OCI-LY7 (cell line): ENCODE measurements at regions not wholly inside any gene's neighbourhood (a gene's known extent, or its start where the extent isn't known, plus 50 kb on each side); places are given as distances from the start of the nearest gene placed in this dataset.

Source experiments
- BruUV-seq: library from RNA; stranded (reverse); fragments of 400-500 nt; replicated peaks from 2 replicates; lab custom pipeline; 2021; lab: Mats Ljungman, UMichigan
- CTCF ChIA-PET: fragments of 300-600 bp; sonication (Branson Sonifier 250); formaldehyde crosslinking; loops from one replicate; lab custom pipeline; 2022; ENCODE audit warnings: antibody characterized with exemption; ENCODE audit not compliant: unreplicated experiment; lab: Charles Lee
- POLR2A ChIA-PET: fragments of 300-600 bp; sonication (Branson Sonifier 250); formaldehyde crosslinking; loops from one replicate; lab custom pipeline; 2022; ENCODE audit warnings: antibody characterized with exemption; lab: Charles Lee
- DNase-seq: peaks from one replicate; pipeline ENCODE4 v3.0.0-alpha.2; 2015; ENCODE audit warnings: low spot score
- H2AFZ ChIP-seq: fragments of 200-600 bp; sonication (generic), shearing (Covaris generic); 2 replicates; pipeline ENCODE4 v1.6.1; 2014; ENCODE audit warnings: mild to moderate bottlenecking, antibody characterized with exemption, low read length, moderate library complexity
- H3K27ac ChIP-seq: fragments of 200-600 bp; sonication (generic); 2 replicates; pipeline ENCODE4 v1.5.1; 2014; ENCODE audit warnings: mixed run types, low read depth, mild to moderate bottlenecking, moderate library complexity, low read length, inconsistent platforms; ENCODE audit not compliant: poor library complexity, severe bottlenecking
- H3K36me3 ChIP-seq: fragments of 200-600 bp; sonication (generic); 2 replicates; pipeline ENCODE4 v1.6.1; 2014; ENCODE audit warnings: mild to moderate bottlenecking, antibody characterized with exemption, low read length, moderate library complexity, mixed read lengths; ENCODE audit not compliant: insufficient read depth
- H3K4me1 ChIP-seq: fragments of 200-600 bp; sonication (generic); 2 replicates; pipeline ENCODE4 v1.5.1; 2014; ENCODE audit warnings: mild to moderate bottlenecking, low read length; ENCODE audit not compliant: insufficient read depth, poor library complexity, severe bottlenecking
- H3K4me2 ChIP-seq: fragments of 200-600 bp; sonication (generic); 2 replicates; pipeline ENCODE4 v1.6.1; 2014; ENCODE audit warnings: mild to moderate bottlenecking, low read length
- H3K4me3 ChIP-seq: fragments of 200-600 bp; sonication (generic); 2 replicates; pipeline ENCODE4 v1.5.1; 2014; ENCODE audit warnings: mild to moderate bottlenecking, low read depth, low read length; ENCODE audit not compliant: poor library complexity, severe bottlenecking
- H3K79me2 ChIP-seq: fragments of 200-600 bp; sonication (generic); 2 replicates; pipeline ENCODE4 v1.6.1; 2016; ENCODE audit warnings: low read depth, mild to moderate bottlenecking, low read length, moderate library complexity, mixed read lengths; ENCODE audit not compliant: insufficient read depth
- H3K9me2 ChIP-seq: fragments of 200-600 bp; sonication (generic); 2 replicates; pipeline ENCODE4 v1.6.1; 2016; ENCODE audit warnings: mild to moderate bottlenecking, low read length, mixed read lengths; ENCODE audit not compliant: insufficient read depth
- H3K9me3 ChIP-seq: fragments of 200-600 bp; sonication (generic); 2 replicates; pipeline ENCODE4 v1.6.1; 2014; ENCODE audit warnings: mild to moderate bottlenecking, mixed run types, low read length, mixed read lengths
- H4K20me1 ChIP-seq: fragments of 200-600 bp; sonication (generic); 2 replicates; pipeline ENCODE4 v1.6.1; 2014; ENCODE audit warnings: mild to moderate bottlenecking, antibody characterized with exemption, low read length, moderate library complexity, mixed read lengths; ENCODE audit not compliant: insufficient read depth
- EZH2phosphoT487 ChIP-seq: fragments of 200-600 bp; sonication (generic); IDR thresholded peaks from 2 replicates; pipeline ENCODE4 v1.6.1; 2018; ENCODE audit warnings: low read depth, borderline replicate concordance, mild to moderate bottlenecking, mixed run types, antibody characterized with exemption, low read length, moderate library complexity, mixed read lengths
- intact Hi-C: fragments of 100-400 bp; cut with micrococcal nuclease; formaldehyde crosslinking; loops from one replicate; pipeline ENCODE4 v1.10.0; 2022; ENCODE audit not compliant: unreplicated experiment
- TF ChIP-seq, protein P1 (sequence below): fragments of 200-600 bp; sonication (generic); conservative IDR thresholded peaks from 2 replicates; pipeline ENCODE4 v1.5.1; 2014; ENCODE audit warnings: mild to moderate bottlenecking, antibody characterized with exemption, low read length, moderate library complexity, mixed read lengths

DNA sequence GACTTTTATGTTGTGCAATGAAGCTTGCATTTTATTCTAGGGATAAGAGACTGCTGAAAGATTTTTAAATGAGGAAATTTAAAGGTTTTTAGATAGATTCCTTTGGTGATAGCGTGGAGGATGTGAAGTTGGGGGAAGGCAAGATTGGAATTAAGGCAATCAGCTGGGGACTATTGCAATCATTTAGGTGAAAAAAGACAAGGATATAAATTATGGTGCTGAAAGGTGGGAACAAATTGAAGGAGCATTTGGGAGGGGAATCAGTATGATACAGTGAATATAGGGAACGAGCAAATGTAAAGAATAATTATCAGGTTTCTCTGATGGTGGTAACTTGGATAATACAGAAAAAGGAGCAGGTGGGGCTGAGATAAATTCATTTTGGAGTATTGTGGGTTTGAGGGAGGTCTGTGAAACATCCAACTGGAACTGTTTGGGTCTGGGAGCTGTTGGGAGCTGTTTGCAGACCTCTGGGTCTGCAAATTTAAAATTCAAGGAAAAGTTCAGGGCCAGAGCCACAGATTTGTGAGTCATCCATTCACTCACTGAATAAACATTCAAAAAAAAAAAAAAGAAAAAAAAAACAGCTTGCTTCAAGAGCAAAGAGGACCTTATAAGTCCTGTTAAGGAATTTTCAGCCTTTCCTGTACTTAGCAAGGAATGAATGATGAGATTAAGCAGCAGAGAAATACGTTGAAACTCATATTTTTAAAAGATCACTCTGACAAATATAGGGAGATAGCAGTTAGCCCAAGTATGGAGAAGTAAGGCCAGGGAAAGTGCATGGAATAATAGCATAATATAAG is 257.5 kb upstream of the FN1 start:
- no peaks in the 10 kb centered on the region for H3K4me1 ChIP-seq
- H3K79me2 ChIP-seq, result no peaks in the 10 kb centered on the region
- no peak overlapping the region for H3K4me2 ChIP-seq
- DNase-seq, result no peak
- BruUV-seq, result no TSS peak
- CTCF ChIA-PET, result no interaction called here
- no peaks in the 10 kb centered on the region for H3K9me2 ChIP-seq
- no peaks in the 10 kb centered on the region for H3K9me3 ChIP-seq
- no peak for TF ChIP-seq EZH2phosphoT487
- TF ChIP-seq, protein P1, sequence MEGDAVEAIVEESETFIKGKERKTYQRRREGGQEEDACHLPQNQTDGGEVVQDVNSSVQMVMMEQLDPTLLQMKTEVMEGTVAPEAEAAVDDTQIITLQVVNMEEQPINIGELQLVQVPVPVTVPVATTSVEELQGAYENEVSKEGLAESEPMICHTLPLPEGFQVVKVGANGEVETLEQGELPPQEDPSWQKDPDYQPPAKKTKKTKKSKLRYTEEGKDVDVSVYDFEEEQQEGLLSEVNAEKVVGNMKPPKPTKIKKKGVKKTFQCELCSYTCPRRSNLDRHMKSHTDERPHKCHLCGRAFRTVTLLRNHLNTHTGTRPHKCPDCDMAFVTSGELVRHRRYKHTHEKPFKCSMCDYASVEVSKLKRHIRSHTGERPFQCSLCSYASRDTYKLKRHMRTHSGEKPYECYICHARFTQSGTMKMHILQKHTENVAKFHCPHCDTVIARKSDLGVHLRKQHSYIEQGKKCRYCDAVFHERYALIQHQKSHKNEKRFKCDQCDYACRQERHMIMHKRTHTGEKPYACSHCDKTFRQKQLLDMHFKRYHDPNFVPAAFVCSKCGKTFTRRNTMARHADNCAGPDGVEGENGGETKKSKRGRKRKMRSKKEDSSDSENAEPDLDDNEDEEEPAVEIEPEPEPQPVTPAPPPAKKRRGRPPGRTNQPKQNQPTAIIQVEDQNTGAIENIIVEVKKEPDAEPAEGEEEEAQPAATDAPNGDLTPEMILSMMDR, result no peak
- H3K4me3 ChIP-seq, result no peak overlapping the region
- H3K36me3 ChIP-seq, result no peaks in the 10 kb centered on the region
- no peak overlapping the region for H2AFZ ChIP-seq
- intact Hi-C loops, result no loop called here
- H3K27ac ChIP-seq, result no peak overlapping the region
- POLR2A ChIA-PET, result interaction anchor here (1.3 kb wide), 1 partner anchor 10 kb away, joined by 3 read pairs; no protein-coding TSS in a partner anchor
- H4K20me1 ChIP-seq, result no peaks in the 10 kb centered on the region

DNA sequence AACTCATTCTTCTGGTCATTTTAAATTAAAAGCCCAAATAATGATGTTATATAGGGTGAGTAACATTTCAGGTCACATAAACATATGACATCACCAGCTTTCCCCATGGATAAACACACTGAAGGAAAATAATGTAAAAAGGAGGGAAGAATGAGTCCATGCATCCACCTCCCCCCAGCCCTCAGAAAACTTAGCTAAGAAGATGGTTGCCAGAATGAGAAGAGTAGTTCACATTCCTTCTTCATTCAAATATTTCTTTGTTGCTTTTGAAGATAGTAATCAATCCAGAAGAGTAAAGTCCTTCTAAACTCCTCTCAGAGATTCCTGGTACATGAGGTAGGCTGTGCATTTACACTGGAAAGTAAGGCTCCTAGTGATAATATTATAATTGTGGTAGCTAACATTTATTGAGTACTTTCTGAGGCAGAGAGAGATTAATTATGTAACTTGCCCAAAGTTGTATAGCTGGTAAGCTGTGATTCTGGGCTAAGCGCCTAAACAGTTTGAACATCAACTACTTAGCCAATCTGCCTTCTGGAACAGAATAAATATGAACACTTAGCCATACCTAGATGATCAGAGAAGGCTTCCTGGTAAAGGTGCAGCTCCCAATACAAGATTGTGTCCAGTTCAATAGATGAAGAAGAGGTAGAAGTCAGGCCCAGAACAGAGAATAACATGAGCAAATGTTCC is 256.7 kb upstream of the FN1 start:
- POLR2A ChIA-PET, result interaction anchor here (1.3 kb wide), 1 partner anchor 10 kb away, joined by 3 read pairs; no protein-coding TSS in a partner anchor

More for the DNA sequence above, 256.7 kb upstream of the FN1 start:
- DNase-seq, result no peak
- no peak overlapping the region for H3K27ac ChIP-seq
- no peaks in the 10 kb centered on the region for H3K4me1 ChIP-seq
- H3K36me3 ChIP-seq, result no peaks in the 10 kb centered on the region
- no peak overlapping the region for H3K4me3 ChIP-seq
- H3K9me2 ChIP-seq, result no peaks in the 10 kb centered on the region
- intact Hi-C loops, result no loop called here
- no peaks in the 10 kb centered on the region for H4K20me1 ChIP-seq
- no peaks in the 10 kb centered on the region for H3K9me3 ChIP-seq
- no peak overlapping the region for H3K4me2 ChIP-seq
- CTCF ChIA-PET, result no interaction called here
- no peaks in the 10 kb centered on the region for H3K79me2 ChIP-seq
- no TSS peak for BruUV-seq
- H2AFZ ChIP-seq, result no peak overlapping the region
- TF ChIP-seq, protein P1, result no peak
- no peak for TF ChIP-seq EZH2phosphoT487
